ENCODE measurements at regions not wholly inside any gene's neighbourhood (a gene's known extent, or its start where the extent isn't known, plus 50 kb on each side); places are given as distances from the start of the nearest gene placed in this dataset.

DNA sequence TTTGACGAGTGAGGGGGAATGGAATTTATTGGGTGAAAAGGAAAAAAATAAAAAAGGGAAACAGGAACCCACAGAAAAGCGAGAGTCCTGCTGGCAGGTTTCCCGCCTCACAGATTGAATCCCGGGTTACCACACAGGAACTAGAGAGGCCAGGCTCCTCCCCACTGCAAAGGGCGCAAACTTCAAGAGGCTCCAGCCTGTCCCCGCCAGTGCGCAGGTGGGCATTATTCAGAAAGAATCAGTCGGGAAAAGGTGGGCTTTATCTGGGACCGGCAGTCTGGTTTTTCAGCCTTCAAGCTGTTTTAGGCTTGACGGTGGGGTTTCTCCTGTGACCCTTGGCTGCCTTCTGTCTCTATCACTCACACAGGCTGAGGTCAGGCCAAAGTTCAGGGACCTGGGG lies 1496.8 kb downstream of the RPA4 start:
- DNase-seq = no peak

DNA sequence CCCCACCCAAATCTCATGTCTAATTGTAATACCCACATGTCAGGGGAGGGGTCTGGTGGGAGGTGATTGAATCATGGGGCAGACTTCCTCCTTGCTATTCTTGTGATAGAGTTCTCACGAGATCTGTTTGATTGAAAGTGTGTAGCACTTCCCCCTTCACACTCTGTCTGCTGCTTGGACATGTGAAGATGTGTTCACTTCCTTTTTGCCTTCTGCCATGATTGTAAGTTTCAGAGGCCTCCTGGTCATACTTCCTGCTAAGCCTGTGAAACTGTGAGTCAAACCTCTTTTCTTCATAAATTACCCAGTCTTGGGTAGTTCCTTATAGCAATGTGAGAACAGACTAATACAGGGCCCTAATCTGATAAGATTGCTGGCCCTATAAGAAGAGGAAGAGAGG lies 1514.8 kb downstream of the RPA4 start:
- no peak for DNase-seq

DNA sequence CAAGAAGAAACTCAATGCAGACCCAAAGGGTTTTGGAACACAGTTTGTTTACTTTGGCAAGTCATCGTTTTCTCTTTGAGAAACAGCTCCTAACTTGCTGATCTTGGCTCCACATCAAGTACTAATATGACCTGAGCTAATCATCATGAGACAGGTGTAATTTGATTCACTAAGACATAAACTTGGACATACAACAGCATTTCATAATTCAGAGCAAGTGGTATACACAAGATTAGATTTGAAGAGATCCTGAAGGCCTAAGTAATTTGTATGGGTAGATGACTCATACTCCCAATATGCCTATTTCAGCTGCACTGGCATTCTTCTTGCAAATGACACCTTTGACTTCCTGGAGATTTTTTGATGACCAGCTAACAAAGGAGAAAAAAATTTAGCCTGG lies 1521.7 kb downstream of the RPA4 start:
- DNase-seq = no peak

DNA sequence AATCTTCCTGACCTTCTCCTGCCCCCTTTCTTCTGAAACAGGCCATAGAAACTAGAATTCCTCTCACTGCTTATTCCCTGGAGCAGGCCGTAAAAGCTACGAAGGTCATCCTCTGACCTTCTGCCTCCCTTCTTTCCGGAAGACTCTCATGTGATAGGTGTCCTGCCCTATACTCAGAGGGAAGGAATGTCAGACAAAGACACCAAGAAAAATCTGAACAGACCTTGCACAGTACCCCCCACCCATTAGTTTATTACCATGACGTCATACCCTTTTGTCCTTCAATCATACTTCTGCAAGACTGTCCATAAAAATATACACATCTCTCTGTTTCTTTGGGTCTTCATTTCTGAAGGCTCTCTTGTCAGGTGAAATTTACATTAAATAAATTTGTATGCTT lies 1523.9 kb downstream of the RPA4 start:
- no peak for DNase-seq

DNA sequence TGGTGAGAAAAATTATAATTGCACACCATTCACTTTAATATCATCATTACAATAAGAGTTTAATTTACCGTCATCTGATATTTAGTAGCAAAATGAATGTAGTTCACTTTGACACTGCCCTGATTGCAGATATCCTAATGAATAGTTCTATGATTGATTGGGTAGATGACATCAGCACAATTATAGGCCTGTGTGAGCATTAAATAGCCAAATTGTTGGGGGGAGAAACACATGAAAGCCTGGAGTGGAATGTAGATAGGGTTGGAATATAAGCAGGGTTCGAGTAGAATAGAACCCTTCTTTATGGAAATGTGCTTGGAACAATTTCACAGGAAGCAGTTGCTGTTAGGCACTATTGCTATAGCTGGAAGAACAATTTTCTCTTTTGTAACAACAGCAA lies 1526.2 kb downstream of the RPA4 start:
- DNase-seq = no peak

DNA sequence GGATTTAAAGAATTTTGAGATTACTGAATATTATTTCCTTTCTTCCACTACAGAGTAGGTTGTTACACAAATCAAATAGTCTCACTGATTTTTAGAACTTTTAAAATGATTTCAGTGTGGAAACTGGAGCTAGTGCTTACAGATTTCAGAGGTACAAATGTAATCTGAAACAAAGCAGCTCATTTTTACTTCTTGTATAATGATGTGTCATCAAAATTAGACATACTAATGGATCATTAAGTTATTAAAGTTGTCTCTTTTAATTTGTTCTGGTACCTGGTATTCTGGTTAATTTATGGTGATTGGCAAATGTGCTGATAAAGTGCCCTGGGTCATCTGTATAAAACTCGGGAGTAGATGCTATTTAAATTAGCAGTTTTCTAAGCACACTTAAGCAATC lies 1528.3 kb downstream of the RPA4 start:
- no peak for DNase-seq

DNA sequence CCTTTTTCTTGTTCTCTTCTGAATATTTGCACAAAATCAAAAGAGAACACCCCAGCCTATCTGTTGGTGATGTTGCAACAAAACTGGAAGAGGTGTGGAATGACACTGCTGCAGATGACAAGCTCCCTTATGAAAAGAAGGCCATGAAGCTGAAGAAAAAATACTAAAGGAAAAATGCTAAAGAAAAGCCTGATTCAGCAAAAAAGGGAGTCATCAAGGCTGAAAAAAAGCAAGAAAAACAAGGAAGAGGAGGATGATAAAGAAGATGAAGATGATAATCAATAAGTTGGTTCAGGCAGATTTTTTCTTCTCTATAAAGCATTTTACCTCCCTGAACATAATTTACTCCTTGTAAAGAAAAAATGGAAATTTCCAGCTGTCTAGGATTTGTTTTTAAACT lies 1538.8 kb downstream of the RPA4 start:
- no peak for DNase-seq

DNA sequence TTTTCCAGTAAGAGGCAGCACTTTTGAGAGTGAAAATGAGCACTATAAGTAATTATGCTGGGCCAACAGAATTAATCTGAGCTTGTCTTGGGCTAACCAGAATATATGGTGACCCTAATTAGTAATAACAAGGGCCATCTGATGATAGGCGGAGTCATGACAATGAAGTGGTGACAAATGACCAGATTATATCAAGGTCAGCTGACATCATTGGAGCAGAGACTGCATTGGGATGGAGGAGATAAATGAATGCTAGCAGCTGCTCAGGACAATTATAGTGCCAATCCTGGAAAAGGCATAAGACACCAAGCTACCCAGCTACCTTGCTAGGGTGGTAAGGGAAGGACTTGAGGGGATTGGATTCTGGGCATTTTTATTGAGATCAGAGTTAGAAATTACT lies 1548.7 kb downstream of the RPA4 start:
- no peak for DNase-seq

DNA sequence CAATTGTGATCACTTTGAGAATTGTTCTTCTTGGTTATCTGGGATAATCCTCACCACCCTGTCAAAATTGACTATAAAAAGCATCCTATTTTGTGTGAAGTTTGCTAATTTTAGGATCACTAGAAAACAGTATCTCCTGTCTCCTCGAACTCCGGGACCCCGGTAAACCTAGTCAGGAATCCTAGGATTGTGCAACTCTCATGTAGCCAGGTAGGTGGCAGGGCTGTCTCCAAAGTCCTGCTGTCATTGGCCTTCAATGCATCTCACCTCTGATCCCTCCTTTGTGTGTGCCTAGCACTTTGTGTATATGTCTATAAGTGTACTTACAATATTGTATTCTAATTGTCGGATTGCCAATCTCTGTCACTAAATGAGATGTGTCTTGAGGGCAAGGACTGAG lies 1564.8 kb downstream of the RPA4 start:
- no peak for DNase-seq

DNA sequence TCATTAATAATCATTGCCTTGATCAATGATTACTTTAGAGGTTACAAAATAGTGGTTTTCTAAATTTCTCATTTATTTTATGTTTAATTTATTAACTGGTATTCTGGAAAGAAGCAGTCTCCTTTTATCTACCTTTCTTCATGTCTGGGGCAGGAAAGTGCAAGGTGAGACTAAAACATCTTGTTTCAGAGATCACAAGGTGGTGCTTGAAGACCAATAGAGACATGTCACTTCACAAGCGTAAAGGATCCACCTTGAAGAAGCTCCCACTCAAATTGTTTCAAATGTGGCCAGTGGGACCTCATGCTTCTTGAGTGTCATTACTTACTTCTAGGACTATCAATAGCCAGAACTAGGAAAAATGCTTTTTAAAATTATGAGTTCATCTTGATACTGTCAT lies 1568.7 kb downstream of the RPA4 start:
- no peak for DNase-seq

DNA sequence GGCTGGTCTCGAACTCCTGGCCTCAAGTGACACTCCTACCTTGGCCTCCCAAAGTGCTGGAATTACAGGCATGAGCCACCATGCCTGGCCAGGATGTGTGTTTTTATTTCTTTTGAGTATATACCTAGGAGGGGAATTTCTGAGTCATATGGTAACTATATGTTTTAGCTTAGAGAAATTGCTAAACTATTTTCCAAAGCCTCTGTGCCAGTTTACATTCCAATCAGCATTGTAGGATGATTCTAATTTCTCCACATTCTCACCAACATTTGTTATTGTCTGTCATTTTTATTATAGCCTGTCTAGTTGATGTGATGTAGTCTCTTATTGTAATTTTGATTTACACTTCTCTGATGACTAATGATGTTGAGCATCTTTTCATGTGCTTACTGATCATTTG lies 1576.0 kb downstream of the RPA4 start:
- DNase-seq = no peak

DNA sequence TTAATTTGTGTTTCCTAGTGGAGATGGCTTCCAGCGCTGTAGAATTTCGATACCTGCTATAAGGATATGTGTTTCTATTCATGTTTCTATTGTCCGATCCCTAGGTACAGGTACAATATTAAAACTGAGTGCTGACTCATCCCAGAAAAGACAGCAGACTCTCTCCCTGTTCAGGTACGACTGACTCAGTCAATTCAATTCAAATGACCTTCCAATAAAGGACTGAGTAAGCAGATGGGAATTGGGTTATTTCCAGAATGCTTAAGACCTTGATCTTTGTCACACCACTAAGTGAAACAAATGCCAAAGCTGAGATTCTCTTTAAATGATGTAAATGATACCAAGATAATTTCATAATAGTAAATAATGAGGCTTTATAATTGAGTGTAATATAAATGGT lies 1596.9 kb downstream of the RPA4 start:
- DNase-seq = no peak

DNA sequence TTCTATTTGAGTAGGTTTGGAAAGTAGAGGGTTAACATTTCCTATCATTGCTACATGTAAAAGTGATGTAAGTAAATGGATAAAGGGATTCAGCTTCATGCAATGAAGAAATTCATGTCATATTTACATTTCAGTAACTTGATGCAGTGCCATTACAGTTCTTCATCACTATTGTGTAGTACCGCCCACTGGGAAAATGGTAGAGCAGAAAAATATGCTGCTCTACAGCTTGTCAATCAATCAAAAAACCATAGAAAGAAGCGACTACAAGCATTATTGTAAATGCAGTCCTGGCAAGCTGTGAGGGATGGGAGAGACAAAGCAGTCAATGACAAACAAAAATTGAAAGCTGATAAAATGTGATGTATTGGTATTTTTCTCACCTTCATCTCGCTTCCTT lies 1597.9 kb downstream of the RPA4 start:
- DNase-seq = no peak

DNA sequence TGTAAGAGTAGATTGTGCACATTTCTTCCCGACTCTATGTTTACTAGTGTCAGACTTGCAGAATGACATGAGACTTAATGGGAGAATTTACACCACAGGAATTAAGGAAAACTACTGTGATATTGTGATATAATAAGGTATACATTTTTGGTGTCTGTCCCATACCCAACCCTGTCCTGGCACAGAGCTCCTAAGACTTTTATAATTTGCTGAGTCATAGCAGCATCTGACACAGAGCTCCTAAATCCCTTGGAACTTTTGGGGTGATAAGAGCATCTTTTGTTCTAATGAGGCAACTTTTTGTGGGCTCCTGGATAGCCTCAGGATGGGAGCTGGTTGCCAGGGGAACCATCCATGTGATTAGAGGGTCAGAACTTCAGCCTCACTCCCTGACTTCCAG lies 1607.0 kb downstream of the RPA4 start:
- DNase-seq = no peak

DNA sequence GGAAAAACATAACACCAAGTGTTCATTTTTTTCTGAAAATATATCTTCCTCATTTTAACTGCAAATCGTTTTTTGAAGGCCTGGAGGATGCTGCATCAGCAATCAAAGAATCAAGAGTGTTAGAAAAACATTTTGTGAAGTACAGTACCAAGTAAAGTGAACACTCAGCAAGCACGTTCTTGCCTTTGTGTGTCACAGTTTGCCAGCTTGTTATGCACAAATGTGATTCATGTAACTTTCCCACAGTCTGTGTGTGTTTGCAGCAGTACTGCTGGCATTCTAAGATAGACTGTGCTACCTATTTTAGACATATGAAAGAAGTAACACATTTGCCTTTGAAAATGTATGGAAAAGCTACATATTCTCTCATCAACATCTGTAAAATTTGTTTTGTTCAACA lies 1617.7 kb downstream of the RPA4 start:
- DNase-seq = no peak

DNA sequence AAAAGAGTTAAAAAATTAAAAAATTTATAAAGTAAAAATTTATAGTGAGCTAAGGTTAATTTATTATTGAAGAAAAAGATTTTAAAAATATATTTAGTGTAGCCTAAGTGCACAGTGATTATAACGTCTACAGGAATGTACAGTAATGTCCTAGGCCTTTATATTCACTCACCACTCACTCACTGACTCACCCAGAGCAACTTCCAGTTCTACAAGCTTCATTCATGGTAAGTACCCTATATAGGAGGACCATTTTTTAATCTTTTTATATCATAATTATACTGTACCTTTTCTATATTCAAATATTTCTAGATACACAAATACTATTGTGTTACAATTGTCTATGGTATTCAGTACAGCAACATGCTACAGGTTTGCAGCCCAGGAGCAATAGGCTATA lies 1623.2 kb downstream of the RPA4 start:
- no peak for DNase-seq

DNA sequence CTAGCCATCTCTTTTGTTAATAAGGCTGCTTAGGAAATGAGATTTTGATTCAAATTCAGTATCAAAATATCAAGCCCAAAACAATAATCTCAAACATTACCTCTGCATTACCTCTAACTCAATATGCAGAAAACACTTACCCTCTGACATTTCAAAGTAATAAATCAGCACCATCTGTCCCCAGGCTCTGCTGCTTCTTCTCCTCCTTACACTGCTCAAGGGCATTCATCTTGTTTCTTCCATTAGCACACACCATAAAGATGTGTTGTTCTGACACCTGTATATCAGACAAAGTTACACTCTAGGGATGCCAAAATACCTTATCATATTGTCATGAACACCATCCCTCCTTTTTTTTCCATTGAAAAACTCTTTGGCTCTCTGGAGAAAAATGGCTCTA lies 1630.3 kb downstream of the RPA4 start:
- no peak for DNase-seq

DNA sequence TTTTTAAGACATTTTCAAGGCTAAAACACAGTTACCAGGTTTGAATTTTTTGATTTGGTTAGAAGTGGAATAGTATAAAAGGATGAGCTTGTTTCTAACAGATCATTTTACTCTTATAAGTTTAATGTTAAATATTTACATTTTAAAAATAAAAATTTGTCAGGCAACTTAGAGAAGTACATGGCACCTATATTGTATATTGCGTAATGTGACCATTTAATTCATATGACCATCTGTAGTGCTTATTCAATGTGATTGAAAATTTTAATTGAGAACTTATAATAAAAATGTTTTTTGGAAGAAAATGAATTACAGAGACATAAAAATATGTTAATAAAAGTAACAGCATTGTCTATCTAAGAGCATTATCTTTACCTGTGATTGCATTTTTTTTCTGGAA lies 1632.4 kb downstream of the RPA4 start:
- DNase-seq = no peak

DNA sequence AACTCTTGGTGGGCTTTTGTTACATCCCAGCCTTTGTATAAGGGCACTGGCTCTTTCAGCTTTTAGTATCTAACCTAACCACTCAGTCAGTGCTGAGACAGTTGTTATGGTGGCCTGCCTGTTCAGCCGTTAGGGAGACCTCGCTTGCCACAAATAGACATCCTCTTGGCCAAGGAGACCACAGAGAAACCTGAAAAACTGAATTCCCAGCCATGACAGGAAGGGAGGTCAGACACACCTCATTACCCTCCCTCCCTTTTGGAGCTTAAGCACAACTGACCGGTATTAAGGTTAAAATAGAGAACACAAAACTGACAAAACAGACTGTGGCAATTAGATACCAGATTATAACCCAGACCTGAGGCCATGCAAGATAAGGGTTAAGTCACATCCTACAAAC lies 1639.3 kb downstream of the RPA4 start:
- no peak for DNase-seq

DNA sequence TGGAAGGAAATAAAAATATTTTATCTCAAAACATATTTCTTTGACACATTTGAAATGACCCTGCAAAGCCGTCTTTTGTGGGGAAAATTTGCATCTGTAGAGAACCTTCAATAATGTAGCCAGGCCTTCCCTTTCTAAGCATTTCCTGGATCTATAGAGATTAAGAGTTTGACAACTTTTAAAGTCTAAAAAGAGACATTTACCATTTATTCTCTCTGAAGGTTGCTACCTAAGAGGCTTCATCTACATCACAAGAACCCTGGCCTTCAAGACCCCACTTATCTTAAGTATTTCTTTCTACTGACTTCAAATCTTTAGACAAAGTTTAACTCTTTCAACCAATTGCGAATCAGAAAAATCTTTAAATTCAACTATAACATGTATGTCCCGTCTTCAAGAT lies 1639.8 kb downstream of the RPA4 start:
- no peak for DNase-seq

DNA sequence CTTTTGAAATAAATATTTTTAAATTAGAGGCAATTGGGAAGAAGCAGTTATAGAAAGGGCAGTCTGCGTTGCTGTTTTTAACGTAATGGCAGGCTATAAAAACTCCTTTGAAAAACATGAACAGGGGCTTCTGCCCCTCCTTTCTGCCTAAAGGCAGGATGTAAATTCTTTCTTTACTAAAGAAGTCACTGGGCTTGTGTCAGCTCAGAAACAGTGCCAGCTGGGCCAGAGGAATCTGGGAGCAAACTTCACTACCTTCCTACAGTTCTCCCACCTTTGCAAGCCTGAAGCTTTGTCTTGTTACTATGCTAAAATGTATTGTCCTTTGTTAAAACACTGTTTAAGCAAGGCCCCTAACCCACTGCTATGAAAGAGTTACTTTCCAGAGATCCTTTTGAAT lies 1664.8 kb downstream of the RPA4 start:
- DNase-seq = no peak

DNA sequence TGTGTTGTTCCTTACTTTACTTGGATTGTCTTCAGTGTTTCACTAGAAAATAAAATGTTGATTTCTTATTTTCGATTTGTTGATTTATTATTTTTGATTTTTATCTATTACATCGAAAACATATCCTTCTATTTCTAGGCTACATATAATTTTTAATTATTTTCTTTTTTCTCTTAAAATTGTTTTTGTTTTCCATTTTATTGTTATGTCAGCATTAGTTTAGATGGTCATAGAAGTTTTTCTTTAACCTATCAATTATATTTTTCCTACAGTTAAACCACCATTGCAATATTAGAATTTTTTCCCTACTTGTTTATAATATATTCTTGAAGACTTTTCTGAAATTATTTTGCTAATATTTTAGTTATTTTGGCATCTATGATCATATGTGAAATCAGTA lies 1685.1 kb downstream of the RPA4 start:
- no peak for DNase-seq

DNA sequence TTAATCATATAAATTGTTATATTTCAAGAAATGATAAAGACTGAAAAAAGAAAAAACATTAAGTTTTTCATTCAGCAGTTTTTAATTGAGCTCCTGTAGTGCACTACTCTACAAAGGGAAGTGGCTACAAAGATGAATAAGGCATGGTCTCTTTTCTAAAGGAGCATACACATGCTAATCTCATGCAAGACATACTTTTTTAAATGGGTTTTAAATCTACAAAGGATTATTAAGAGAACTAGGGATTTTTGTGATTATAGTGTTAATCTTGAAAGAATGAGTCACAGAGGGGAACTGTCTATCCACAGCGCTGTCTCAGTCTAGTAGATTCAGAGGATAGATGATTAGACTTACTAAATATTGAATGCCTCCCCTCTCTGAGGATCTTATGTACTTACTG lies 1722.2 kb downstream of the RPA4 start:
- DNase-seq = no peak

DNA sequence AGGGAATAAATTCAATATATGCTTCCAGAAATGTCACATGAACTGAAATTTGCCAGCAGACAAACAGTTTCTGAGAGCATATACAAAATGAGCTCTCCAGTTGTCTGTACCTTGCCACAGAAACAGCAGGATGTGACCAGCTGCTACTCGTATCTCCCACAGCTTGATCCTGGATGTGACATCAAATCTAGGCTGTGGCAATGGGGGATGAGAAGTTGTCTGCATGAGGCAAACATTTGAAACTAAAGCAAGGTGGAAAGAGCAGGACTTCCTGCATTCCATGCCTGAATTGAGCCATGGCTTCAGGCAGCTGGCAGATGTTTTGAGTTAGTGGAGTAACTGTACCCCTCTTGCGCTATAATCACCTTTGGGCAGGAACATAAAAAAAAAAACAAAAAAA lies 1724.0 kb downstream of the RPA4 start:
- DNase-seq = no peak

DNA sequence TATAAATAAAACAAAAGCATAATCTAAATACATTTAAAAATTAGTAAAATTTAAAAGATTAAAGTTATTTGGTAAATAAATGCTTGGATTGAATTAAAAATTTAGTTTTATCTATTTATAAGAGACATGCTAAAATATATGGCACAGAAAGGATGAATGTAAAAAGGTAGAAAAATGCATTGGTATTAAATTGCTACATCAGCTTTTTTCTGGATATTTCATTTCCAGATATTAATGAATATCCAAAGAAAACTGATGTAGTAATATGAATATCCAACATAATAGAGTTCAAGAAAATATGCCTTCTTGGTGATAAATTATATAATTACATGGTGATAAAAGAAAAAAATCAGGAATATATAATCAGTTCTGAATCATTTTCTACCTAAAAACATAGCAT lies 1743.9 kb downstream of the RPA4 start:
- DNase-seq = no peak

DNA sequence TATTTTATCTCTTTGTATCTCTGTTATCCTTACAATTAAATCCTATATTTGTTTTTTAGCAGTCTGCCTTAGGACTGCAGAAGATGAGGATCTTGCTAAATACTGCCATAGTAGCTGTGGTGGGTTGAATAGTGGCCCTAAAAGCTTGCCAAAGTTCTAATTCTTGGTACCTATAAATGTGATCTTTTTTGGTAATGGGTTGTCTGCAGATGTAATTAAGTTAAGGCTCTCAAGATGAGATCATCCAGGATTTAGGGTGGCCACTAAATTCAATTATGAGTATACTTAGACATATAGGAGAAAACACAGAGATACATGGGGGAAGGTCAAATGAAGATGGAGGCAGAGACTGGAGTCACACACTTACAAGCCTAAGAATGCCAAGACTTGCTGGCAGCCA lies 1753.7 kb downstream of the RPA4 start:
- no peak for DNase-seq

DNA sequence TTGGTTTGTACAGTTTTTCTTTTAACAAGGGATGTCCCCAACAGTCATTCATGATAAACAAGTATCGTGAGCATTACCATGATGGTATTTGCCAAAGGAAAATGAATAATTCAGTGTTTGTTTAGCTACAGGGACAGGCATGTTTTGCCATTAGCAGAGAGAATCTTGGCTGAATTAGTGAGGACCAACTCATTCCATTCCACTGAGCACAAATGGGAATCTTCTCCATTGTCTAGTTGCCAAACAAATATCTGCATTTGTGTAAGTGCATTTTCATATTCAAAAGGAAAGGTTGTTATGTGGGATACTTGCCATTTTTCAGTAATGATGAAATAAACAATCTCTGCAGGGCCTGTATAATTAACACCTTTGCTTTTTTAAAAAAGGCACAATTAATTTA lies 1762.6 kb downstream of the RPA4 start:
- no peak for DNase-seq
